Gastrocnemius medialis (tissue), 4 donors: ENCODE measurements at regions not wholly inside any gene's neighbourhood (a gene's known extent, or its start where the extent isn't known, plus 50 kb on each side); places are given as distances from the start of the nearest gene placed in this dataset.

Experiments
- POLR2A ChIP-seq, 2 donors: fragments of 450-650 bp; IDR thresholded peaks; one replicate each; pipeline ENCODE4 v1.6.1; 2017; ENCODE audit warnings: antibody characterized with exemption in 2 of 2, mild to moderate bottlenecking in 2 of 2, moderate library complexity in 2 of 2
- TF ChIP-seq, protein P1 (sequence below), 5 experiments: fragments of 450-650 bp in 3 of 5; fragments of 200-600 bp in 2 of 5; sonication (generic) in 2 of 5; IDR thresholded peaks in 4 of 5; conservative IDR thresholded peaks in 1 of 5; 1 replicate in 4 of 5; 2 replicates in 1 of 5; pipeline ENCODE4 v1.5.1; 2016 to 2019; ENCODE audit warnings: antibody characterized with exemption in 5 of 5, mild to moderate bottlenecking in 3 of 5, moderate library complexity in 3 of 5

DNA sequence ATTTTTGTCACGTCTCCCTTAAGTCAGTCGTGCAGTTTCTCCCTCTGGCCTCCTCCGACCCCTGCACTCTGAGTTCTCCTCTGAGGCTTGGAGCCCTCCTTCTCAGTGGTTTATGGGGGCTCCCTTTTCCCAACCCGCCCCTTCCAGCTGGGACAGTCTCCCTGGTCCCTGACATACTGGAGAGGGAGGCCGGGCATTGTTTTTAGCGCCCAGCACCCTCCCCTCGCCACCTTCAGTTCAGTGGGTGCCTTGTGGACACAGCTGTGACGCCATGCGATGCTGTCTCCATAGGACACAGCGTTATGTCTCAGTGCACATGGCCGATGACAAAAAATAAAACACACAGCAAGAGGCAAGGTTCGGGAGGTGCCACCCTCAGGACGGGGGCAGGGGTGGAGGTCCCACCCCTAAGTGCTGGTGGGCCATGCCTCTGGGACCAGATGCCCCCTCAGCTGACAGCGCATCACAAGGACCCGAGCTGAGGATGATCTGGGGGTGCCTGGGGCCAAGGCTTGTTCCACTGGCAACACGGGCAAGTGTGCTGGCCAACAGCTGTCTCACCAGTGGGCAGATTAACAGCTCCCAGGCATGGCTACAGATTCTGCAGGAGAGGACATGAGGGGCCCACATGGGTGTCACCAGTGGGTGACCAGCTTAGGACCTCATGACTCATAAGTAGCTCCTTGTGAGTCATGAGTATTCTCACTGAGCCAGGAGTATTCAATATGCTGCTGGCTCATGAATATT, 81.6 kb downstream of the PLXNA1 start:
- no peak for TF ChIP-seq POLR2A (IDR thresholded peaks at IDR 0.05)
- TF ChIP-seq, protein P1, sequence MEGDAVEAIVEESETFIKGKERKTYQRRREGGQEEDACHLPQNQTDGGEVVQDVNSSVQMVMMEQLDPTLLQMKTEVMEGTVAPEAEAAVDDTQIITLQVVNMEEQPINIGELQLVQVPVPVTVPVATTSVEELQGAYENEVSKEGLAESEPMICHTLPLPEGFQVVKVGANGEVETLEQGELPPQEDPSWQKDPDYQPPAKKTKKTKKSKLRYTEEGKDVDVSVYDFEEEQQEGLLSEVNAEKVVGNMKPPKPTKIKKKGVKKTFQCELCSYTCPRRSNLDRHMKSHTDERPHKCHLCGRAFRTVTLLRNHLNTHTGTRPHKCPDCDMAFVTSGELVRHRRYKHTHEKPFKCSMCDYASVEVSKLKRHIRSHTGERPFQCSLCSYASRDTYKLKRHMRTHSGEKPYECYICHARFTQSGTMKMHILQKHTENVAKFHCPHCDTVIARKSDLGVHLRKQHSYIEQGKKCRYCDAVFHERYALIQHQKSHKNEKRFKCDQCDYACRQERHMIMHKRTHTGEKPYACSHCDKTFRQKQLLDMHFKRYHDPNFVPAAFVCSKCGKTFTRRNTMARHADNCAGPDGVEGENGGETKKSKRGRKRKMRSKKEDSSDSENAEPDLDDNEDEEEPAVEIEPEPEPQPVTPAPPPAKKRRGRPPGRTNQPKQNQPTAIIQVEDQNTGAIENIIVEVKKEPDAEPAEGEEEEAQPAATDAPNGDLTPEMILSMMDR (IDR thresholded peaks at IDR 0.05 in 4 of 5, conservative IDR thresholded peaks at IDR 0.05 in 1 of 5) = no peak
